ENCODE measurements at regions not wholly inside any gene's neighbourhood (a gene's known extent, or its start where the extent isn't known, plus 50 kb on each side); places are given as distances from the start of the nearest gene placed in this dataset.

DNA sequence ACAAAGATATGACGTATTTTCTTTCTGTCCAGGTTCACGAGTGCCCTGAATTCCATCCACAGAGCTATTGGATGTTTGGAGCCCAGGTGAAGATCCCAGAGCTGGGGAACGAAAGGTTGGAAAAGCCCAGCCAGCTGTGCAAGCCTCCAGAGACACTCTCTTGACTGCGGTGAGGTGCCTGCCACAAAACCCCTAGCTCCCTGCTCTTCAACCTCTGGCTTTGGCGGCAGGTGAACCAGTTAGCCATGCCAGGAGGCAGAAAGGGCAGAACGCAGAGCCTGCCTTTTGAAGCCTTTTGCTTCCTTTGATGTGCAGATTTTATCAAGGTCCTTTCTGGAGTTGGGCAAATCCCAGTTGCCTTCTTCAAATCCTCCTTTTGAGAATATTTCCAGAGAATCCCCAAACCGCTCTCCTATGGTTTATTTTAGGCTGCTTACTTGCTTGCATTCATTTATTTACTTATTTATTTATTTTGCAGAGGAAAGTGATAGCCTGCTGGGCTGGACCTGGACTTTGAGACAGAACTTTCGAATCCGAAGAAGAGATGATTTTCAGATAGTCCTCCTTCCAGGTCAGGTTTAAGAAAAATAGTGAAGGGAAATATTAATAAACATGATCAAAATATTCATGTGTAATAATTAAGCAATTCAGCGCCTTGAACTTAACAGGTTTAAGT is 411.2 kb upstream of the TBX3 start:
- H3K36me3 Mint-ChIP-seq = no peaks in the 10 kb centered on the region
- no peaks in the 10 kb centered on the region for H3K9me3 ChIP-seq
- DNase-seq = no peak
- no peak overlapping the region for H3K4me3 ChIP-seq (ENCODE audit: control insufficient read depth in 1 of 2, extremely low read depth in 1 of 2, low read length in 1 of 2)
- no peak overlapping the region for H3K4me3 Mint-ChIP-seq
- 61% methylated on average over 6 of the region's 10 CpGs for WGBS (ENCODE audit: insufficient coverage)
- H3K27me3 Mint-ChIP-seq = peaks cover 0 to 4% of the 10 kb centered on the region in 2 donors
- no peaks in the 10 kb centered on the region for H3K4me1 ChIP-seq (ENCODE audit: control insufficient read depth in 1 of 2, extremely low read depth in 1 of 2, insufficient read depth in 2 of 2, low read length in 2 of 2)
- ChIA-PET POLR2A (no interaction called here), CTCF (no interaction called here)
- no peak overlapping the region for H3K27ac Mint-ChIP-seq
- no peaks in the 10 kb centered on the region for H3K4me1 Mint-ChIP-seq
- no peak for ATAC-seq (replicated peaks in 1 of 4)
- H3K36me3 ChIP-seq (ENCODE audit: control insufficient read depth in 2 of 2, extremely low read depth in 1 of 2, insufficient read depth in 1 of 2, low read length in 1 of 2) = no peaks in the 10 kb centered on the region
- no peak overlapping the region for H3K27ac ChIP-seq (ENCODE audit: low read length)
- no peaks in the 10 kb centered on the region for H3K27me3 ChIP-seq (replicated peaks in 1 of 2; ENCODE audit: control insufficient read depth in 2 of 2, extremely low read depth in 1 of 2, insufficient read depth in 2 of 2, low read length in 1 of 2)
- peaks cover 14 to 27% (median 19%) of the 10 kb centered on the region in 3 donors for H3K9me3 Mint-ChIP-seq

DNA sequence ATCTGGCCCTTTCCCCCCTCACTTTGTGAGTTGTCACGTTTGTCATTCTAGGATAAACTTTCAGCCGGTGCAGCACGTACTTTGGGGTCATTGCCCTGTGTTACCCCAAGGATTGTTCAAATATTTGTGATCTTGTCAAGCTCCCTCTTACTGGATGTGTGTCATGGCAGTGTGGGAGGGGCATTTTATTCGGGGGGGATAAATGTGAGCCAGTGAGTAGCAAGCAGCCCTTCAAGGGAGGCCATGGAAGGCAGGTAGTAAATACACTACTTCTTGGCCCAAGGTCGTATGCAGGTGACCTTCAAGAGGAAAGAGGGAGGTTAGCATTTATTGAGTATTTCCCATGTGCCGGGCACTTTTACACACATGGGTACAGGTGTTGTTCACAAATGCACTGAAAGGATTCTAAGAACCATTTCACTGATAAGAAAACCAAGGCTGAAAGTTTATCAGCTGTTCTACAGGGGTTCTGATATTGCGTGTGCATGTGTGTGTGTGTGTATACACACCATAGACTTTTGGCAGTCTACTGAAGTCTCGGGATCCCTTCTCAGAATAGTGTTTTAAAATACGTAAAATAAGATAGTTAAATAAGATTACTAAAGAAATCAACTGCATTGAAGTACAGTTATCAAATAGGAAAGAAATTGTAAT is 410.3 kb upstream of the TBX3 start:
- ChIA-PET CTCF (no interaction called here), POLR2A (no interaction called here)
- Mint-ChIP-seq H3K4me1 (no peaks in the 10 kb centered on the region), H3K9me3 (peaks cover 14 to 27% (median 14%) of the 10 kb centered on the region in 3 donors), H3K27me3 (peaks cover 0 to 4% of the 10 kb centered on the region in 2 donors), H3K36me3 (no peaks in the 10 kb centered on the region), H3K4me3 (no peak overlapping the region), H3K27ac (no peak overlapping the region)
- no peaks in the 10 kb centered on the region for H3K36me3 ChIP-seq (ENCODE audit: control insufficient read depth in 2 of 2, extremely low read depth in 1 of 2, insufficient read depth in 1 of 2, low read length in 1 of 2)
- H3K27me3 ChIP-seq (replicated peaks in 1 of 2; ENCODE audit: control insufficient read depth in 2 of 2, extremely low read depth in 1 of 2, insufficient read depth in 2 of 2, low read length in 1 of 2) = no peaks in the 10 kb centered on the region
- no peaks in the 10 kb centered on the region for H3K4me1 ChIP-seq (ENCODE audit: control insufficient read depth in 1 of 2, extremely low read depth in 1 of 2, insufficient read depth in 2 of 2, low read length in 2 of 2)
- ATAC-seq (replicated peaks in 1 of 4) = no peak
- no peak for DNase-seq
- 63% methylated on average over 2 of the region's 9 CpGs for WGBS (ENCODE audit: insufficient coverage)
- H3K4me3 ChIP-seq (ENCODE audit: control insufficient read depth in 1 of 2, extremely low read depth in 1 of 2, low read length in 1 of 2) = no peak overlapping the region
- no peaks in the 10 kb centered on the region for H3K9me3 ChIP-seq
- no peak overlapping the region for H3K27ac ChIP-seq (ENCODE audit: low read length)

GRCh38 chr12:115093261-115093660 is 409.3 kb upstream of the TBX3 start:
- Mint-ChIP-seq H3K27me3 (peaks cover 0 to 4% of the 10 kb centered on the region in 2 donors), H3K27ac (no peak overlapping the region), H3K4me1 (no peaks in the 10 kb centered on the region), H3K4me3 (no peak overlapping the region), H3K36me3 (no peaks in the 10 kb centered on the region), H3K9me3 (peaks cover 14 to 27% (median 14%) of the 10 kb centered on the region in 3 donors)
- Histone ChIP-seq H3K4me3 (ENCODE audit: control insufficient read depth in 1 of 2, extremely low read depth in 1 of 2, low read length in 1 of 2) (no peak overlapping the region), H3K4me1 (ENCODE audit: control insufficient read depth in 1 of 2, extremely low read depth in 1 of 2, insufficient read depth in 2 of 2, low read length in 2 of 2) (no peaks in the 10 kb centered on the region), H3K9me3 (no peaks in the 10 kb centered on the region), H3K27me3 (replicated peaks in 1 of 2; ENCODE audit: control insufficient read depth in 2 of 2, extremely low read depth in 1 of 2, insufficient read depth in 2 of 2, low read length in 1 of 2) (no peaks in the 10 kb centered on the region), H3K36me3 (ENCODE audit: control insufficient read depth in 2 of 2, extremely low read depth in 1 of 2, insufficient read depth in 1 of 2, low read length in 1 of 2) (no peaks in the 10 kb centered on the region), H3K27ac (ENCODE audit: low read length) (no peak overlapping the region)
- DNase-seq = no peak
- ChIA-PET POLR2A (no interaction called here), CTCF (no interaction called here)
- no CpG with 5 or more reads among the region's 1 CpG for WGBS (ENCODE audit: insufficient coverage)
- ATAC-seq (replicated peaks in 1 of 4) = no peak

- ChIA-PET CTCF (no interaction called here), POLR2A (no interaction called here)
- no peaks in the 10 kb centered on the region for H3K36me3 Mint-ChIP-seq
- Histone ChIP-seq H3K9me3 (no peaks in the 10 kb centered on the region), H3K27ac (ENCODE audit: low read length) (no peak overlapping the region), H3K4me1 (ENCODE audit: control insufficient read depth in 1 of 2, extremely low read depth in 1 of 2, insufficient read depth in 2 of 2, low read length in 2 of 2) (no peaks in the 10 kb centered on the region), H3K27me3 (replicated peaks in 1 of 2; ENCODE audit: control insufficient read depth in 2 of 2, extremely low read depth in 1 of 2, insufficient read depth in 2 of 2, low read length in 1 of 2) (no peaks in the 10 kb centered on the region), H3K4me3 (ENCODE audit: control insufficient read depth in 1 of 2, extremely low read depth in 1 of 2, low read length in 1 of 2) (no peak overlapping the region), H3K36me3 (ENCODE audit: control insufficient read depth in 2 of 2, extremely low read depth in 1 of 2, insufficient read depth in 1 of 2, low read length in 1 of 2) (no peaks in the 10 kb centered on the region)
- 54% methylated on average over 4 of the region's 4 CpGs for WGBS (ENCODE audit: insufficient coverage)
- ATAC-seq (replicated peaks in 1 of 4) (no peak), DNase-seq (no peak)
- H3K4me3 Mint-ChIP-seq = no peak overlapping the region
- H3K27me3 Mint-ChIP-seq = no peaks in the 10 kb centered on the region
- no peaks in the 10 kb centered on the region for H3K4me1 Mint-ChIP-seq
- H3K9me3 Mint-ChIP-seq = peaks cover 9 to 15% (median 12%) of the 10 kb centered on the region in 3 donors
- no peak overlapping the region for H3K27ac Mint-ChIP-seq
These were observed 406.8 kb upstream of the TBX3 start for GRCh38 chr12:115090783-115091182.

- Mint-ChIP-seq H3K27ac (no peak overlapping the region), H3K27me3 (no peaks in the 10 kb centered on the region), H3K4me1 (no peaks in the 10 kb centered on the region), H3K4me3 (no peak overlapping the region), H3K36me3 (no peaks in the 10 kb centered on the region), H3K9me3 (peaks cover 9 to 13% (median 12%) of the 10 kb centered on the region in 3 donors)
- Histone ChIP-seq H3K27ac (ENCODE audit: low read length) (no peak overlapping the region), H3K9me3 (no peaks in the 10 kb centered on the region), H3K27me3 (replicated peaks in 1 of 2; ENCODE audit: control insufficient read depth in 2 of 2, extremely low read depth in 1 of 2, insufficient read depth in 2 of 2, low read length in 1 of 2) (no peaks in the 10 kb centered on the region), H3K36me3 (ENCODE audit: control insufficient read depth in 2 of 2, extremely low read depth in 1 of 2, insufficient read depth in 1 of 2, low read length in 1 of 2) (no peaks in the 10 kb centered on the region), H3K4me1 (ENCODE audit: control insufficient read depth in 1 of 2, extremely low read depth in 1 of 2, insufficient read depth in 2 of 2, low read length in 2 of 2) (no peaks in the 10 kb centered on the region), H3K4me3 (ENCODE audit: control insufficient read depth in 1 of 2, extremely low read depth in 1 of 2, low read length in 1 of 2) (no peak overlapping the region)
- CTCF ChIA-PET = interaction anchor here in 1 of 2 donors (0.5 kb wide), 1 partner anchor 50 kb away, joined by 6 read pairs; no protein-coding TSS in a partner anchor
- 65% methylated on average over 12 of the region's 13 CpGs for WGBS (ENCODE audit: insufficient coverage)
- ATAC-seq (replicated peaks in 1 of 4) (no peak), DNase-seq (no peak)
- POLR2A ChIA-PET = no interaction called here
These were observed 405.2 kb upstream of the TBX3 start for GRCh38 chr12:115088995-115089841.

- H3K4me3 ChIP-seq (ENCODE audit: control insufficient read depth in 1 of 2, extremely low read depth in 1 of 2, low read length in 1 of 2) = no peak overlapping the region
- Mint-ChIP-seq H3K27ac (no peak overlapping the region), H3K4me3 (no peak overlapping the region), H3K4me1 (no peaks in the 10 kb centered on the region), H3K9me3 (peaks cover 9 to 13% (median 12%) of the 10 kb centered on the region in 3 donors), H3K27me3 (no peaks in the 10 kb centered on the region), H3K36me3 (no peaks in the 10 kb centered on the region)
- 42% methylated on average over 3 of the region's 3 CpGs for WGBS (ENCODE audit: insufficient coverage)
- ChIA-PET CTCF (interaction anchor here in 1 of 2 donors (0.5 kb wide), 1 partner anchor 50 kb away, joined by 6 read pairs; no protein-coding TSS in a partner anchor), POLR2A (no interaction called here)
- no peaks in the 10 kb centered on the region for H3K36me3 ChIP-seq (ENCODE audit: control insufficient read depth in 2 of 2, extremely low read depth in 1 of 2, insufficient read depth in 1 of 2, low read length in 1 of 2)
- H3K27me3 ChIP-seq (replicated peaks in 1 of 2; ENCODE audit: control insufficient read depth in 2 of 2, extremely low read depth in 1 of 2, insufficient read depth in 2 of 2, low read length in 1 of 2) = no peaks in the 10 kb centered on the region
- no peaks in the 10 kb centered on the region for H3K4me1 ChIP-seq (ENCODE audit: control insufficient read depth in 1 of 2, extremely low read depth in 1 of 2, insufficient read depth in 2 of 2, low read length in 2 of 2)
- no peak for DNase-seq
- H3K9me3 ChIP-seq = no peaks in the 10 kb centered on the region
- no peak for ATAC-seq (replicated peaks in 1 of 4)
- H3K27ac ChIP-seq (ENCODE audit: low read length) = no peak overlapping the region
These were observed 404.5 kb upstream of the TBX3 start for GRCh38 chr12:115088328-115088994.
